ENCODE measurements at regions not wholly inside any gene's neighbourhood (a gene's known extent, or its start where the extent isn't known, plus 50 kb on each side); places are given as distances from the start of the nearest gene placed in this dataset.
A peak's percentile ranks its signal among the peaks of the same experiment; 100 is the strongest.

DNA sequence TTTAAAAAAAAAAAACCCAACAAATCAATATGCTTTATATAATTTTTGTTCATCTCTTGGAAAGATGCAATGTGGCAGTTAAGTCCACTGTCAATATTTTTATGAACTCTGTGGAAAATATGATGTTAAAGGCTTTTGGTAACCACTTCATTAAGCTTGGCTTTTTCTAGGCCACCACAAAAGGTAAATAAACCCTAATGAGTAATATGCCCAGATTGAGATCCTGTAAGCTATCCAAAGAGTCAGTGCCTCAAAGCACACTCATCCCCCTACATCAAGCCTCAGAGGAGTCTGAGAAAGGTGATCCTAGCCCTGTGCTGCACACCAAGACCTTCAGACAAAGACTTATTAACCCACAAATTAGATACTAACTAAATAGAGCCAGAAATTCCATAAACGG, 121.1 kb downstream of the CDC5L start:
- TF ChIP-seq, protein P1, sequence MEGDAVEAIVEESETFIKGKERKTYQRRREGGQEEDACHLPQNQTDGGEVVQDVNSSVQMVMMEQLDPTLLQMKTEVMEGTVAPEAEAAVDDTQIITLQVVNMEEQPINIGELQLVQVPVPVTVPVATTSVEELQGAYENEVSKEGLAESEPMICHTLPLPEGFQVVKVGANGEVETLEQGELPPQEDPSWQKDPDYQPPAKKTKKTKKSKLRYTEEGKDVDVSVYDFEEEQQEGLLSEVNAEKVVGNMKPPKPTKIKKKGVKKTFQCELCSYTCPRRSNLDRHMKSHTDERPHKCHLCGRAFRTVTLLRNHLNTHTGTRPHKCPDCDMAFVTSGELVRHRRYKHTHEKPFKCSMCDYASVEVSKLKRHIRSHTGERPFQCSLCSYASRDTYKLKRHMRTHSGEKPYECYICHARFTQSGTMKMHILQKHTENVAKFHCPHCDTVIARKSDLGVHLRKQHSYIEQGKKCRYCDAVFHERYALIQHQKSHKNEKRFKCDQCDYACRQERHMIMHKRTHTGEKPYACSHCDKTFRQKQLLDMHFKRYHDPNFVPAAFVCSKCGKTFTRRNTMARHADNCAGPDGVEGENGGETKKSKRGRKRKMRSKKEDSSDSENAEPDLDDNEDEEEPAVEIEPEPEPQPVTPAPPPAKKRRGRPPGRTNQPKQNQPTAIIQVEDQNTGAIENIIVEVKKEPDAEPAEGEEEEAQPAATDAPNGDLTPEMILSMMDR (IDR thresholded peaks at IDR 0.05), result no peak
- intact Hi-C loops (cut with DNase I), result no loop called here
- H3K27me3 ChIP-seq (ENCODE audit: insufficient read depth in 3 of 3, low read length in 2 of 3), result peaks cover 0 to 2% (median 0%) of the 10 kb centered on the region in 3 donors
- no peak overlapping the region for H3K4me3 ChIP-seq
- no peaks in the 10 kb centered on the region for H3K4me1 ChIP-seq
- no peaks in the 10 kb centered on the region for H3K9me3 ChIP-seq
- WGBS, 3 donors, result 71 to 75% (median 72%) methylated on average over 1 of the region's 1 CpG
- no peaks in the 10 kb centered on the region for H3K36me3 ChIP-seq (ENCODE audit: insufficient read depth in 1 of 2, low read depth in 1 of 2)
- DNase-seq (no peak), ATAC-seq (no peak)
- no peak overlapping the region for H3K27ac ChIP-seq

GRCh38 chr6:44511126-44511525, 123.6 kb downstream of the CDC5L start:
- Histone ChIP-seq H3K9me3 (no peaks in the 10 kb centered on the region), H3K27ac (no peak overlapping the region), H3K27me3 (ENCODE audit: insufficient read depth in 3 of 3, low read length in 2 of 3) (peaks cover 0 to 2% (median 0%) of the 10 kb centered on the region in 3 donors), H3K4me1 (no peaks in the 10 kb centered on the region), H3K4me3 (no peak overlapping the region), H3K36me3 (ENCODE audit: insufficient read depth in 1 of 2, low read depth in 1 of 2) (no peaks in the 10 kb centered on the region)
- DNase-seq (no peak), ATAC-seq (no peak)
- TF ChIP-seq, protein P1 (IDR thresholded peaks at IDR 0.05), result no peak
- intact Hi-C loops (cut with DNase I), result no loop called here
- WGBS, 3 donors, result 65 to 71% (median 69%) methylated on average over 3 of the region's 3 CpGs

- no peak for DNase-seq
- H3K4me1 ChIP-seq, result no peaks in the 10 kb centered on the region
- H3K9me3 ChIP-seq, result no peaks in the 10 kb centered on the region
- H3K27ac ChIP-seq, result no peak overlapping the region
- H3K36me3 ChIP-seq (ENCODE audit: insufficient read depth in 1 of 2, low read depth in 1 of 2), result no peaks in the 10 kb centered on the region
- peak in 3 of 4 donors; percentile 23 to 50 (median 33) for ATAC-seq
- 58 to 64% (median 61%) methylated on average over 7 of the region's 7 CpGs for WGBS, 3 donors
- TF ChIP-seq, protein P1 (IDR thresholded peaks at IDR 0.05), result no peak
- no peak overlapping the region for H3K4me3 ChIP-seq
- H3K27me3 ChIP-seq (ENCODE audit: insufficient read depth in 3 of 3, low read length in 2 of 3), result no peaks in the 10 kb centered on the region
- intact Hi-C loops (cut with DNase I), result no loop called here
These were observed 125.6 kb downstream of the CDC5L start for GRCh38 chr6:44512868-44513741.

DNA sequence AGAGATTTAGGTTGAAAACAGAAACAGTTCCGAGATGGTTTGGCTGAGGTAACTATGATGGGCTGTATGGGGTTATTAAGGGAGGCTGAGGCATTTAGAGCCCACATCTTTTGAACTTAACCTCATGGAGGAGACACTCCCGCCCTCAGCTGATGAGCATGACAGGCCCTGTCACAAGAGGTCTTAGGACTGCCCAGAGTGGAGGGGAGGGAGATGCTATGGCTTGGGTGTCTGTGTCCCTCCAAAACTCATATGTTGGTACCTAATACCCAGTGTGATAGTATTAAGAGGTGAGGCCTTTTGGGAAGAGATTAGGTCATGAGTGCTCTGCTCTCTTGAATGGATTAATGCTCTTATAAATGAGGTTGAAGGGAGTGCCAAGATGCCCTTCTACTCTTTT, 126.6 kb downstream of the CDC5L start:
- WGBS, 3 donors, result 92 to 98% (median 97%) methylated on average over 2 of the region's 2 CpGs
- no peak for ATAC-seq
- intact Hi-C loops (cut with DNase I), result no loop called here

More for the DNA sequence above, 126.6 kb downstream of the CDC5L start:
- no peaks in the 10 kb centered on the region for H3K36me3 ChIP-seq (ENCODE audit: insufficient read depth in 1 of 2, low read depth in 1 of 2)
- no peaks in the 10 kb centered on the region for H3K27me3 ChIP-seq (ENCODE audit: insufficient read depth in 3 of 3, low read length in 2 of 3)
- DNase-seq, result no peak
- peaks cover 4% of the 10 kb centered on the region for H3K9me3 ChIP-seq
- no peak overlapping the region for H3K27ac ChIP-seq
- TF ChIP-seq, protein P1 (IDR thresholded peaks at IDR 0.05), result no peak
- no peak overlapping the region for H3K4me3 ChIP-seq
- H3K4me1 ChIP-seq, result no peaks in the 10 kb centered on the region
